DOHH2 (cell line): ENCODE measurements at regions not wholly inside any gene's neighbourhood (a gene's known extent, or its start where the extent isn't known, plus 50 kb on each side); places are given as distances from the start of the nearest gene placed in this dataset.

Experiments used
- H3F3A ChIP-seq: fragments of 200-600 bp; sonication (generic), shearing (Covaris generic); 2 replicates; pipeline ENCODE4 v1.6.0; 2016; ENCODE audit warnings: antibody characterized with exemption, mild to moderate bottlenecking; ENCODE audit not compliant: control insufficient read depth, insufficient read depth
- H3K27ac ChIP-seq: fragments of 200-600 bp; sonication (generic); 2 replicates; pipeline ENCODE4 v1.5.1; 2014; ENCODE audit warnings: low read depth, mild to moderate bottlenecking, low read length, moderate library complexity
- H3K27me3 ChIP-seq: fragments of 200-600 bp; sonication (generic); 2 replicates; pipeline ENCODE4 v1.6.1; 2014; ENCODE audit warnings: mild to moderate bottlenecking, low read length, mixed read lengths; ENCODE audit not compliant: control insufficient read depth
- H3K36me3 ChIP-seq: fragments of 200-600 bp; sonication (generic); 2 replicates; pipeline ENCODE4 v1.6.1; 2014; ENCODE audit warnings: mild to moderate bottlenecking, low read length, moderate library complexity, mixed read lengths; ENCODE audit not compliant: control insufficient read depth
- H3K4me1 ChIP-seq: fragments of 200-600 bp; sonication (generic); 2 replicates; pipeline ENCODE4 v1.6.1; 2014; ENCODE audit warnings: mild to moderate bottlenecking, low read length, mixed read lengths; ENCODE audit not compliant: control insufficient read depth
- H3K4me2 ChIP-seq: fragments of 200-600 bp; sonication (generic); 2 replicates; pipeline ENCODE4 v1.6.0; 2014; ENCODE audit warnings: mild to moderate bottlenecking, low read length, moderate library complexity
- H3K4me3 ChIP-seq: fragments of 200-600 bp; sonication (generic); 2 replicates; pipeline ENCODE4 v1.5.1; 2014; ENCODE audit warnings: mild to moderate bottlenecking, low read length, mixed read lengths
- H3K79me2 ChIP-seq: fragments of 200-600 bp; sonication (generic); 2 replicates; pipeline ENCODE4 v1.6.1; 2014; ENCODE audit warnings: mild to moderate bottlenecking, low read length, mixed read lengths; ENCODE audit not compliant: control insufficient read depth
- H3K9me2 ChIP-seq: fragments of 200-600 bp; sonication (generic); replicated peaks from 2 replicates; pipeline ENCODE4 v1.6.1; 2014; ENCODE audit warnings: mild to moderate bottlenecking, low read length, mixed read lengths; ENCODE audit not compliant: control insufficient read depth
- H3K9me3 ChIP-seq: fragments of 200-600 bp; sonication (generic); 2 replicates; pipeline ENCODE4 v1.6.1; 2014; ENCODE audit warnings: antibody characterized with exemption, low read length, mixed read lengths; ENCODE audit not compliant: control insufficient read depth, insufficient read depth
- H4K20me1 ChIP-seq: fragments of 200-600 bp; sonication (generic); 2 replicates; pipeline ENCODE4 v1.6.0; 2014; ENCODE audit warnings: low read depth, mild to moderate bottlenecking, antibody characterized with exemption, low read length, moderate library complexity; ENCODE audit not compliant: control insufficient read depth, insufficient read depth
- EZH2phosphoT487 ChIP-seq: fragments of 200-600 bp; sonication (generic); IDR thresholded peaks from 2 replicates; pipeline ENCODE4 v1.6.1; 2017; ENCODE audit warnings: borderline replicate concordance, mild to moderate bottlenecking, antibody characterized with exemption, low read length, moderate library complexity, mixed read lengths
- TF ChIP-seq, protein P1 (sequence below): fragments of 200-600 bp; sonication (generic); IDR thresholded peaks from one replicate; pipeline ENCODE4 v1.5.1; 2014; ENCODE audit warnings: antibody characterized with exemption, mild to moderate bottlenecking, low read depth, low read length; ENCODE audit not compliant: poor library complexity, severe bottlenecking

DNA sequence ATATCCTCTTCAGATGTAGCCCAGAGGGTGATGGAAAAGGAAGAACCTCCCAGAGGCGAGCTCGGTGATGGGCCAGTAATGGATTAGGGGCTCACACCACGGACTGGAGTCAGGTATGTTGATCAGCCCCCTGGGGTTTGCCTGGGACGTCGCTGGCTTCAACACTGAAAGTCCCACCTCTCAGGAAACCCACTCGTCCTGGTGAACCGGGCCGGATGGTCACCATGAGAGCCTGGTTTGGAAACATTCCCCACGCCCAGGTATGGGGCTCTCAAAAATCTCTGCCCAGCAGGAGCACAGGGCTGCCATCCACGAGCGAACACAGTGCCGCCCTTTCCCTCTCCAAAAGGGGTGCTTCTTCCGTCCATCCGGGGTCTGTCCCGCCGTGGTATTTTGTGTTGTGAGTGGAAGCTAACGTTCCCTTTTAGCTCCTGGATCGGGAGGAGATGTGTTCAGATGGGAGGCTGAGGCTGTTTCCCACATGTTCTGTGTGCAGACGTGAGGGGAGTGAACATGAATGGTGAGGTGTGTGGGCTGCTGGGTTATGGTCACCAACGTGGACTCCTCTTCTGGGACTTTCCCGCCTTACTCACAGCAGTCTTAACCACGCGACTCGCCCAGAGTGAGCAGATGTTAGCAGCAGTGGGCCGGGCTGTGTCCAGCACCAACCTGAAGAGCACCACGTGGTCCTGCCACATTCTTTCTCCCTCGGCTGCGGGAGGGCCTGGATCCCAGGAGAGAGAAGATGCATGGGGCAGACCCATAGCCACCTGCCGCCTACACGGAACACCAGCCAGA is 139.2 kb downstream of the KIF26A start:
- Histone ChIP-seq H3K79me2 (no peaks in the 10 kb centered on the region), H4K20me1 (no peaks in the 10 kb centered on the region), H3K4me1 (no peaks in the 10 kb centered on the region), H3K4me2 (no peak overlapping the region), H3K27me3 (no peaks in the 10 kb centered on the region), H3K4me3 (no peak overlapping the region), H3K9me3 (peaks cover 4% of the 10 kb centered on the region; the same call in 1 of the 2 replicates), H3K27ac (no peak overlapping the region), H3K9me2 (no peaks in the 10 kb centered on the region), H3K36me3 (no peaks in the 10 kb centered on the region), H3F3A (no peaks in the 10 kb centered on the region)
- TF ChIP-seq, protein P1, sequence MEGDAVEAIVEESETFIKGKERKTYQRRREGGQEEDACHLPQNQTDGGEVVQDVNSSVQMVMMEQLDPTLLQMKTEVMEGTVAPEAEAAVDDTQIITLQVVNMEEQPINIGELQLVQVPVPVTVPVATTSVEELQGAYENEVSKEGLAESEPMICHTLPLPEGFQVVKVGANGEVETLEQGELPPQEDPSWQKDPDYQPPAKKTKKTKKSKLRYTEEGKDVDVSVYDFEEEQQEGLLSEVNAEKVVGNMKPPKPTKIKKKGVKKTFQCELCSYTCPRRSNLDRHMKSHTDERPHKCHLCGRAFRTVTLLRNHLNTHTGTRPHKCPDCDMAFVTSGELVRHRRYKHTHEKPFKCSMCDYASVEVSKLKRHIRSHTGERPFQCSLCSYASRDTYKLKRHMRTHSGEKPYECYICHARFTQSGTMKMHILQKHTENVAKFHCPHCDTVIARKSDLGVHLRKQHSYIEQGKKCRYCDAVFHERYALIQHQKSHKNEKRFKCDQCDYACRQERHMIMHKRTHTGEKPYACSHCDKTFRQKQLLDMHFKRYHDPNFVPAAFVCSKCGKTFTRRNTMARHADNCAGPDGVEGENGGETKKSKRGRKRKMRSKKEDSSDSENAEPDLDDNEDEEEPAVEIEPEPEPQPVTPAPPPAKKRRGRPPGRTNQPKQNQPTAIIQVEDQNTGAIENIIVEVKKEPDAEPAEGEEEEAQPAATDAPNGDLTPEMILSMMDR = no peak
- TF ChIP-seq EZH2phosphoT487 = no peak

- H4K20me1 ChIP-seq = no peaks in the 10 kb centered on the region
- H3K9me2 ChIP-seq = no peaks in the 10 kb centered on the region
- TF ChIP-seq EZH2phosphoT487 = no peak
- TF ChIP-seq, protein P1 = no peak
- H3K27me3 ChIP-seq = no peaks in the 10 kb centered on the region
- H3K4me1 ChIP-seq = no peaks in the 10 kb centered on the region
- no peaks in the 10 kb centered on the region for H3K36me3 ChIP-seq
- no peak overlapping the region for H3K4me3 ChIP-seq
- no peaks in the 10 kb centered on the region for H3F3A ChIP-seq
- no peaks in the 10 kb centered on the region for H3K79me2 ChIP-seq
- no peak overlapping the region for H3K4me2 ChIP-seq
- H3K9me3 ChIP-seq = peaks cover 4% of the 10 kb centered on the region; the same call in 1 of the 2 replicates
- H3K27ac ChIP-seq = no peak overlapping the region
Observed at GRCh38 chr14:104278214-104278534, 139.8 kb downstream of the KIF26A start.

DNA sequence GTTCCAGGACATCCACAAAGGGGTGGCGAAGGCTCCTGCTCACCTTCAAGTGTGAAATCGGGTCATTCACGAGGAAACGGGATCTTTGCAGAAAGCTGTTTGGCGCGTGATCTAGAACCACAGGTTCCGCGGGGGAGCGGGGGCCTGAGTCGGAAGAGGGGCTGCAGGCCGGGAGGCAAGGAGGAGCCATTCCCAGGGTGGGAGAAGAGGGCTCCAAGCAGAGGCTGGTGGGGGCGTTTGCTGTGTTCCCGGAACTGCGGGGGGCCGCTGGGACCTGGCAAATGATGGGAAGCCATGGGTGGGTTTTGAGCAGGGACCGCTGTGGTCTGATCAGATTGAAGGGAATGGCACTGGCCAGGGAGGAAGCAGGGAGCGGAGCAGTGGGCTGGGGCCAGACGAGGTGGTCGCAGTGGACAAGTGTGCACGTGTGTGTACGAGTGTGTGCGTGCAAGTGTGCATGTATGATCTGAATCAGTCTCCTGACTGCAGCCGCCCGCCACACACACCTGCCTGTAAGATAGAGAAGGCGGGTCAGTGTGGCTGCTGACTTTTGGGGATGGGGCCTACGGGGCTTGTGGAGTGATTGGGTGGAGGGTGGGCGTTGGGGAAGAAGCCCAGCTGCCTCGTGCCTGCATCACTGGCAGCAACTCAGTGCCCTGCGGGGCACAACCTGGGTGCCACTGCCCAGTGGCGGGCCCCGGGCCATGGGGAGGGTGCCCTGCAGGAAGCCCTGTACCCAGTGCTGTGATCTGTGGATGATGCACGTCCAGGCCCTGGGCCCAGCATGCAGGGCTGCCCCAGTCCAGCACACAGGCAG is 141.9 kb downstream of the KIF26A start:
- Histone ChIP-seq H3K27me3 (no peaks in the 10 kb centered on the region), H3F3A (no peaks in the 10 kb centered on the region), H3K4me2 (no peak overlapping the region), H3K9me3 (peaks cover 4% of the 10 kb centered on the region; the same call in 1 of the 2 replicates), H3K4me3 (no peak overlapping the region), H4K20me1 (no peaks in the 10 kb centered on the region), H3K4me1 (no peaks in the 10 kb centered on the region), H3K27ac (no peak overlapping the region), H3K36me3 (no peaks in the 10 kb centered on the region), H3K79me2 (no peaks in the 10 kb centered on the region), H3K9me2 (no peaks in the 10 kb centered on the region)
- TF ChIP-seq EZH2phosphoT487 = no peak
- TF ChIP-seq, protein P1 = no peak
